Tibial artery (tissue), 4 donors: ENCODE measurements at regions not wholly inside any gene's neighbourhood (a gene's known extent, or its start where the extent isn't known, plus 50 kb on each side); places are given as distances from the start of the nearest gene placed in this dataset.

Source experiments
- DNase-seq, 2 donors: peaks; one replicate each; pipeline ENCODE4 v3.0.0-alpha.2; 2019
- H3K27ac ChIP-seq, 2 donors: fragments of 200-600 bp; sonication (generic) in 1 of 2; 1 replicate in 1 of 2; 2 replicates in 1 of 2; pipeline ENCODE4 v1.5.1; 2018 to 2019; ENCODE audit warnings: mild to moderate bottlenecking in 1 of 2
- H3K27me3 ChIP-seq, 2 donors: fragments of 200-600 bp; sonication (generic) in 1 of 2; one replicate each; pipeline versions ENCODE4 v1.5.1 to v1.6.0; 2016 to 2019
- H3K36me3 ChIP-seq, 3 donors: fragments of 200-600 bp; sonication (generic) in 2 of 3; one replicate each; pipeline ENCODE4 v1.5.1; 2016 to 2019; ENCODE audit warnings: mild to moderate bottlenecking in 2 of 3
- H3K4me1 ChIP-seq, 4 donors: fragments of 200-600 bp; sonication (generic) in 2 of 4; 1 replicate in 3 of 4; 2 replicates in 1 of 4; pipeline ENCODE4 v1.5.1; 2016 to 2019
- H3K4me3 ChIP-seq, 2 donors: fragments of 200-600 bp; sonication (generic) in 1 of 2; 1 replicate in 1 of 2; 2 replicates in 1 of 2; pipeline ENCODE4 v1.5.1; 2018 to 2019; ENCODE audit warnings: mild to moderate bottlenecking in 2 of 2
- H3K9me3 ChIP-seq, 3 donors: fragments of 200-600 bp; sonication (generic) in 1 of 3; one replicate each; pipeline ENCODE4 v1.5.1; 2016 to 2019
- CTCF ChIP-seq, 2 experiments: fragments of 200-600 bp in 1 of 2; fragments of 450-650 bp in 1 of 2; IDR thresholded peaks; one replicate each; pipeline ENCODE4 v1.5.1; 2017 to 2019; ENCODE audit warnings: antibody characterized with exemption in 2 of 2, mild to moderate bottlenecking in 1 of 2, moderate library complexity in 1 of 2
- intact Hi-C: fragments of 100-400 bp; cut with DNase I; formaldehyde crosslinking; loops from one replicate; pipeline ENCODE4 v1.15.0; 2023; ENCODE audit warnings: low total_unique reads

DNA sequence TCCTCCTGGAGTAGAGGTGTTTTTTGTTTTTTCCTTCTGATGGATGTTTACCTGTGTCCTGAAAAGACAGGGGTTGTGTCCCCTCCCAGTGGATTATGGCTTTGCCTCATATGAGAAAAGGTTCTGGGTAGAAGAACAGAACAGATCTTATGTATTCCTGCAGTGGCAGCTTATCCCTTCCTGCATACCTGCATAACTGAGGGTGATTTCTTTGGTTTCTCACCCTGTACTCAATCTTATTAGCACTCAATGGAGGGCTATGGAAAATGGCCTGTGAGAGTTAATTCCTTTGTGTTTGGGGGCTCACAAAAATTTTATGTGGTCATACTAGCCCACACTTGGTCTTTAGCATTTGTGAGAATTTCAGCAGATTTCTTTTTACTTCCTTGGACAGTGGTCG, 482.0 kb upstream of the ONECUT1 start:
- TF ChIP-seq CTCF (IDR thresholded peaks at IDR 0.05) = no peak
- Histone ChIP-seq H3K9me3 (no peaks in the 10 kb centered on the region), H3K27ac (no peak overlapping the region), H3K4me3 (no peak overlapping the region), H3K27me3 (no peaks in the 10 kb centered on the region), H3K4me1 (no peaks in the 10 kb centered on the region), H3K36me3 (no peaks in the 10 kb centered on the region)
- DNase-seq = no peak
- intact Hi-C loops = no loop called here

- TF ChIP-seq CTCF (IDR thresholded peaks at IDR 0.05) = no peak
- Histone ChIP-seq H3K9me3 (no peaks in the 10 kb centered on the region), H3K4me1 (no peaks in the 10 kb centered on the region), H3K4me3 (no peak overlapping the region), H3K27ac (no peak overlapping the region), H3K27me3 (no peaks in the 10 kb centered on the region), H3K36me3 (no peaks in the 10 kb centered on the region)
- no peak for DNase-seq
- intact Hi-C loops = no loop called here
Measured at GRCh38 chr15:53266176-53266575, 476.0 kb upstream of the ONECUT1 start.

- H3K4me3 ChIP-seq = no peak overlapping the region
- H3K36me3 ChIP-seq = no peaks in the 10 kb centered on the region
- intact Hi-C loops = no loop called here
- H3K27me3 ChIP-seq = no peaks in the 10 kb centered on the region
- H3K27ac ChIP-seq = no peak overlapping the region
- no peak for DNase-seq
- no peak for TF ChIP-seq CTCF (IDR thresholded peaks at IDR 0.05)
- no peaks in the 10 kb centered on the region for H3K9me3 ChIP-seq
- no peaks in the 10 kb centered on the region for H3K4me1 ChIP-seq
Measured at GRCh38 chr15:53260647-53261046, 470.5 kb upstream of the ONECUT1 start.

DNA sequence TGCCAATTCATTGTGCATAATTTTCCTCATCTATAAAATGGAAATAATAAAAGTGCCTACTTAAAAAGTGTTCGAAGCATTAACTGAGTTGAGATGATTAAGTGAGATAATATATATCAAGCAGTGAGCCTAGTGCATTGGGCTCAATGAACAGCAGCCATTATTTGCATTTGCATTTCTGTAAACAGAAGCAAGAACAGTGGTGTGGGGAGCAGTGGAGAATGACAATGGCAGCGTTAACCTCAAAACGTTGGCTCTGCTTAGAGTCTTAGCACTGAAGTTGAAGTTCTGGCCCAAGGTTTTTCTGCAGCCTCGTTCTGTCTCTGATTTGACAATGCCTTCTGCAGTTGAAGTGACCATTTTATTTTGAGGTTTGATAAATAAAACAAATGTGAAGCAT, 466.3 kb upstream of the ONECUT1 start:
- no peak for TF ChIP-seq CTCF (IDR thresholded peaks at IDR 0.05)
- H3K4me1 ChIP-seq = no peaks in the 10 kb centered on the region
- no peak for DNase-seq
- no peak overlapping the region for H3K4me3 ChIP-seq
- H3K27me3 ChIP-seq = no peaks in the 10 kb centered on the region
- intact Hi-C loops = no loop called here
- H3K9me3 ChIP-seq = no peaks in the 10 kb centered on the region
- H3K27ac ChIP-seq = no peak overlapping the region
- no peaks in the 10 kb centered on the region for H3K36me3 ChIP-seq

- H3K4me1 ChIP-seq = no peaks in the 10 kb centered on the region
- no peaks in the 10 kb centered on the region for H3K36me3 ChIP-seq
- no peak for DNase-seq
- H3K9me3 ChIP-seq = no peaks in the 10 kb centered on the region
- intact Hi-C loops = no loop called here
- no peak overlapping the region for H3K4me3 ChIP-seq
- H3K27ac ChIP-seq = no peak overlapping the region
- TF ChIP-seq CTCF (IDR thresholded peaks at IDR 0.05) = no peak
- no peaks in the 10 kb centered on the region for H3K27me3 ChIP-seq
Measured at GRCh38 chr15:53256043-53256442, 465.9 kb upstream of the ONECUT1 start.

- Histone ChIP-seq H3K27me3 (no peaks in the 10 kb centered on the region), H3K4me1 (no peaks in the 10 kb centered on the region), H3K36me3 (no peaks in the 10 kb centered on the region), H3K4me3 (no peak overlapping the region), H3K27ac (no peak overlapping the region), H3K9me3 (no peaks in the 10 kb centered on the region)
- TF ChIP-seq CTCF (IDR thresholded peaks at IDR 0.05) = no peak
- intact Hi-C loops = no loop called here
- DNase-seq = no peak
Measured at GRCh38 chr15:53251996-53252395, 461.9 kb upstream of the ONECUT1 start.
